GM19452 (cell line): ENCODE measurements at regions not wholly inside any gene's neighbourhood (a gene's known extent, or its start where the extent isn't known, plus 50 kb on each side); places are given as distances from the start of the nearest gene placed in this dataset.
"Not testable (repeated sequence)": the region's sequence is repeated elsewhere in the genome, so short reads cannot be mapped to it uniquely, and the experiment has no call there.

Experiments used
- ATAC-seq: cut with Tn5 transposase; IDR thresholded peaks from one replicate; pipeline ENCODE4 v1.9.1; 2021; ENCODE audit not compliant: unreplicated experiment

GRCh38 chr6:164744301-164744700 is 565.1 kb downstream of the C6orf118 start:
- no peak for ATAC-seq

GRCh38 chr6:164741938-164742451 is 567.4 kb downstream of the C6orf118 start:
- ATAC-seq: no peak

- not testable (repeated sequence) for ATAC-seq
Observed at GRCh38 chr6:164736090-164736489, 573.3 kb downstream of the C6orf118 start.

- ATAC-seq: no peak
Observed at GRCh38 chr6:164731539-164731938, 577.9 kb downstream of the C6orf118 start.

GRCh38 chr6:164721460-164721859 is 587.9 kb downstream of the C6orf118 start:
- no peak for ATAC-seq

GRCh38 chr6:164700497-164700896 is 608.9 kb downstream of the C6orf118 start:
- ATAC-seq: no peak

GRCh38 chr6:164695896-164696295 is 613.5 kb downstream of the C6orf118 start:
- ATAC-seq: no peak

GRCh38 chr6:164694386-164694785 is 615.0 kb downstream of the C6orf118 start:
- no peak for ATAC-seq

GRCh38 chr6:164693944-164694343 is 615.5 kb downstream of the C6orf118 start:
- ATAC-seq: no peak

GRCh38 chr6:164692772-164693510 is 616.5 kb downstream of the C6orf118 start:
- ATAC-seq: no peak

- no peak for ATAC-seq
Observed at GRCh38 chr6:164690702-164691500, 618.5 kb downstream of the C6orf118 start.

- no peak for ATAC-seq
Observed at GRCh38 chr6:164690241-164690640, 619.2 kb downstream of the C6orf118 start.

- ATAC-seq: no peak
Observed at GRCh38 chr6:164665328-164665727, 644.1 kb downstream of the C6orf118 start.

GRCh38 chr6:164663634-164664033 is 645.8 kb downstream of the C6orf118 start:
- no peak for ATAC-seq

- no peak for ATAC-seq
Observed at GRCh38 chr6:164661716-164662115, 647.7 kb downstream of the C6orf118 start.

- ATAC-seq: no peak
Observed at GRCh38 chr6:164660781-164661180, 648.6 kb downstream of the C6orf118 start.

GRCh38 chr6:164640956-164641355 is 668.4 kb downstream of the C6orf118 start:
- no peak for ATAC-seq

GRCh38 chr6:164628302-164628931 is 681.0 kb downstream of the C6orf118 start:
- ATAC-seq: no peak

GRCh38 chr6:164616917-164617524 is 692.4 kb downstream of the C6orf118 start:
- no peak for ATAC-seq

GRCh38 chr6:164612751-164613150 is 696.7 kb downstream of the C6orf118 start:
- no peak for ATAC-seq

- not testable (repeated sequence) for ATAC-seq
Observed at GRCh38 chr6:164610859-164611258, 698.5 kb downstream of the C6orf118 start.
